NCI-H146 treated with DMSO at 0.1 percent for 48 hours (cell line): ENCODE measurements at regions not wholly inside any gene's neighbourhood (a gene's known extent, or its start where the extent isn't known, plus 50 kb on each side); places are given as distances from the start of the nearest gene placed in this dataset.
"Not testable (repeated sequence)": the region's sequence is repeated elsewhere in the genome, so short reads cannot be mapped to it uniquely, and the experiment has no call there.

Experiments
- DNase-seq: peaks from one replicate; lab custom pipeline; 2025; ENCODE audit not compliant: unreplicated experiment; lab: John Stamatoyannopoulos, UW

- DNase-seq: peak; percentile 18
Observed at GRCh38 chr6:147667082-147667481, 158.6 kb downstream of the SAMD5 start.

GRCh38 chr6:147674099-147674498 lies 165.6 kb downstream of the SAMD5 start:
- DNase-seq: no peak

GRCh38 chr6:147674794-147675193 lies 166.3 kb downstream of the SAMD5 start:
- no peak for DNase-seq

- no peak for DNase-seq
Observed at GRCh38 chr6:147675281-147675680, 166.8 kb downstream of the SAMD5 start.

GRCh38 chr6:147676495-147677199 lies 168.2 kb downstream of the SAMD5 start:
- no peak for DNase-seq

GRCh38 chr6:147677647-147678046 lies 169.2 kb downstream of the SAMD5 start:
- DNase-seq: no peak

GRCh38 chr6:147678253-147678652 lies 169.8 kb downstream of the SAMD5 start:
- DNase-seq: no peak

GRCh38 chr6:147684906-147685305 lies 176.4 kb downstream of the SAMD5 start:
- no peak for DNase-seq

- no peak for DNase-seq
Observed at GRCh38 chr6:147689398-147689797, 180.9 kb downstream of the SAMD5 start.

GRCh38 chr6:147691446-147691845 lies 183.0 kb downstream of the SAMD5 start:
- no peak for DNase-seq

GRCh38 chr6:147693181-147693580 lies 184.7 kb downstream of the SAMD5 start:
- peak; percentile 86 for DNase-seq

- DNase-seq: not testable (repeated sequence)
Observed at GRCh38 chr6:147694556-147694955, 186.1 kb downstream of the SAMD5 start.

- no peak for DNase-seq
Observed at GRCh38 chr6:147695819-147696218, 187.3 kb downstream of the SAMD5 start.

GRCh38 chr6:147699140-147699539 lies 190.7 kb downstream of the SAMD5 start:
- DNase-seq: no peak

- DNase-seq: no peak
Observed at GRCh38 chr6:147699637-147700036, 191.1 kb downstream of the SAMD5 start.

- DNase-seq: no peak
Observed at GRCh38 chr6:147700436-147701209, 192.1 kb downstream of the SAMD5 start.

GRCh38 chr6:147704691-147705090 lies 196.2 kb downstream of the SAMD5 start:
- DNase-seq: no peak

GRCh38 chr6:147707524-147707923 lies 199.0 kb downstream of the SAMD5 start:
- DNase-seq: peak; percentile 77

- peak; percentile 40 for DNase-seq
Observed at GRCh38 chr6:147708170-147708569, 199.7 kb downstream of the SAMD5 start.

GRCh38 chr6:147709396-147710272 lies 201.1 kb downstream of the SAMD5 start:
- DNase-seq: peak; percentile 52

GRCh38 chr6:147710890-147711289 lies 202.4 kb downstream of the SAMD5 start:
- DNase-seq: peak; percentile 18
